ENCODE measurements at regions not wholly inside any gene's neighbourhood (a gene's known extent, or its start where the extent isn't known, plus 50 kb on each side); places are given as distances from the start of the nearest gene placed in this dataset.
"Not testable (repeated sequence)": the region's sequence is repeated elsewhere in the genome, so short reads cannot be mapped to it uniquely, and the experiment has no call there.

DNA sequence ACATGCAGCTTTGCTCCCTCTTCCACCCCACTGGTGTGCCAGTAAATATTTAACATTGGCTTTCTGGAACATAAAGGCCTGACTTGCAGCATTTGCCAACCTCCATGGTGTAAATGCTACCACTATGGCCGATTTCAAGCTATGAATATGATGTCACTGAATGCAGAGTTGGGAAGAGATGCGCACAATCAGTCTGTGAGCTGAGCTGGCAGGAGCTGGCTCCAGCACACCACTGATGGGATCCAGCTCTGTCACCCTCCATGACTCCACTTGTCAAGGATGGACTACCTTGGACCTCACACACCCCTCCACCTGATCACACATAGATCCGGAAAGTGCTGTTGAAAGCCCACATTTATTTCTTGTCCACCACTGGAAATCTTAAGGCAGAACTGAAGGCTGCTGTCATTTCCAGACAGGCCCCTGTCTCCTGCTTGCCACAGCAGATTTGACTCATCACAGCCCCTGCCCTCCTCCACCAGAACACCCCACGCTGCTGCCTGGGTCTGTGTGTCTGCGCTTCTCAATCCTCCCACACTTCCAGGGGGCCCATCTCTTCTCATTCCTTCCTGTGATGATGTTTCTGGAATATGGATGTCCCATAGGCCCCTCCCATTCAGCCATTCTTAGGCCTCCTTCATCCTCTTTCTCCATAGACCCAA lies 82.2 kb upstream of the BCAR3 start:
- Histone ChIP-seq H3K4me1 (ENCODE audit: low read depth, poor library complexity, severe bottlenecking) (no peaks in the 10 kb centered on the region), H3K27ac (no peak overlapping the region), H3K9ac (no peak overlapping the region), H4K20me1 (ENCODE audit: insufficient read depth) (no peaks in the 10 kb centered on the region), H2AFZ (ENCODE audit: low read depth) (no peak overlapping the region), H3K79me2 (ENCODE audit: insufficient read depth, low read depth) (no peaks in the 10 kb centered on the region), H3K4me2 (no peak overlapping the region), H3K27me3 (ENCODE audit: insufficient read depth, low read depth) (no peaks in the 10 kb centered on the region), H3K4me3 (IDR thresholded peaks at IDR 0.05; ENCODE audit: insufficient read depth, low read depth, low read length) (no peak overlapping the region), H3K36me3 (ENCODE audit: insufficient read depth) (no peaks in the 10 kb centered on the region)
- TF ChIP-seq, protein P1, sequence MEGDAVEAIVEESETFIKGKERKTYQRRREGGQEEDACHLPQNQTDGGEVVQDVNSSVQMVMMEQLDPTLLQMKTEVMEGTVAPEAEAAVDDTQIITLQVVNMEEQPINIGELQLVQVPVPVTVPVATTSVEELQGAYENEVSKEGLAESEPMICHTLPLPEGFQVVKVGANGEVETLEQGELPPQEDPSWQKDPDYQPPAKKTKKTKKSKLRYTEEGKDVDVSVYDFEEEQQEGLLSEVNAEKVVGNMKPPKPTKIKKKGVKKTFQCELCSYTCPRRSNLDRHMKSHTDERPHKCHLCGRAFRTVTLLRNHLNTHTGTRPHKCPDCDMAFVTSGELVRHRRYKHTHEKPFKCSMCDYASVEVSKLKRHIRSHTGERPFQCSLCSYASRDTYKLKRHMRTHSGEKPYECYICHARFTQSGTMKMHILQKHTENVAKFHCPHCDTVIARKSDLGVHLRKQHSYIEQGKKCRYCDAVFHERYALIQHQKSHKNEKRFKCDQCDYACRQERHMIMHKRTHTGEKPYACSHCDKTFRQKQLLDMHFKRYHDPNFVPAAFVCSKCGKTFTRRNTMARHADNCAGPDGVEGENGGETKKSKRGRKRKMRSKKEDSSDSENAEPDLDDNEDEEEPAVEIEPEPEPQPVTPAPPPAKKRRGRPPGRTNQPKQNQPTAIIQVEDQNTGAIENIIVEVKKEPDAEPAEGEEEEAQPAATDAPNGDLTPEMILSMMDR (conservative IDR thresholded peaks at IDR 0.05; ENCODE audit: low read depth, low read length), result no peak

DNA sequence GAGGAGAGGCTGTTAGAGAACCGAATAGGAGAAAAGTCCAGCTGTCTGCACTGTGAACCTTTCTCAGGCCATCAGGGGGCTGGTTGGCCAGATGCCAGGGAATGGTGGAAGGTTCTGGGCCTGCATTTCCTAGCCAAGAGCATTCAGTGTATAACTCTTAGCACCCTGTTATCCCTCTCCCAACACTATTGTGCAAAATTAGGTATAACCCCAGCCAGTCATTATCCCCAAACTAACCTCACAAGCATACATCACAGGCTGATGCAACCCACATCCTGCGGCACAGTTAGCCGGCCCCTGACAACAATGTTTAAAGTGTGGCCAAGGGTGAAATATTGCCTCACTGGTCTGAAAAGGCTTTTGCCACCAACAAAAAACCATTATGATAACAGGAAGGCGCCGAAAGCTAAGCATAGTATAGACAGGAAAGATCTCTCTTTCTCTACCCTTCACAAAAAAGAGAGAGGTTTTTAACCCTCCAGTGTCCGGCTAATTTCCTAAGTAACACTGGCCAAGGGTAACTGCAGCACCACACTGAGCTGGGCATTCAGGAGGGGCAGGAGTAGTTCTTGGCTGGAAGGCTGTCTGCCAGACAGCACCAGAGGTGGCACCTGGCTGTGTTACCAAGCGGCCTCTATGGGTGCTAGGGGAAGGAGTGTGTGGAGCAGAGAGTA lies 77.3 kb upstream of the BCAR3 start:
- no peaks in the 10 kb centered on the region for H3K36me3 ChIP-seq (ENCODE audit: insufficient read depth)
- H2AFZ ChIP-seq (ENCODE audit: low read depth), result no peak overlapping the region
- no peaks in the 10 kb centered on the region for H3K27me3 ChIP-seq (ENCODE audit: insufficient read depth, low read depth)
- H4K20me1 ChIP-seq (ENCODE audit: insufficient read depth), result no peaks in the 10 kb centered on the region
- no peak overlapping the region for H3K27ac ChIP-seq
- no peaks in the 10 kb centered on the region for H3K4me1 ChIP-seq (ENCODE audit: low read depth, poor library complexity, severe bottlenecking)
- no peak overlapping the region for H3K4me3 ChIP-seq (IDR thresholded peaks at IDR 0.05; ENCODE audit: insufficient read depth, low read depth, low read length)
- H3K4me2 ChIP-seq, result no peak overlapping the region
- H3K9ac ChIP-seq, result no peak overlapping the region
- TF ChIP-seq, protein P1 (conservative IDR thresholded peaks at IDR 0.05; ENCODE audit: low read depth, low read length), result no peak
- H3K79me2 ChIP-seq (ENCODE audit: insufficient read depth, low read depth), result no peaks in the 10 kb centered on the region

DNA sequence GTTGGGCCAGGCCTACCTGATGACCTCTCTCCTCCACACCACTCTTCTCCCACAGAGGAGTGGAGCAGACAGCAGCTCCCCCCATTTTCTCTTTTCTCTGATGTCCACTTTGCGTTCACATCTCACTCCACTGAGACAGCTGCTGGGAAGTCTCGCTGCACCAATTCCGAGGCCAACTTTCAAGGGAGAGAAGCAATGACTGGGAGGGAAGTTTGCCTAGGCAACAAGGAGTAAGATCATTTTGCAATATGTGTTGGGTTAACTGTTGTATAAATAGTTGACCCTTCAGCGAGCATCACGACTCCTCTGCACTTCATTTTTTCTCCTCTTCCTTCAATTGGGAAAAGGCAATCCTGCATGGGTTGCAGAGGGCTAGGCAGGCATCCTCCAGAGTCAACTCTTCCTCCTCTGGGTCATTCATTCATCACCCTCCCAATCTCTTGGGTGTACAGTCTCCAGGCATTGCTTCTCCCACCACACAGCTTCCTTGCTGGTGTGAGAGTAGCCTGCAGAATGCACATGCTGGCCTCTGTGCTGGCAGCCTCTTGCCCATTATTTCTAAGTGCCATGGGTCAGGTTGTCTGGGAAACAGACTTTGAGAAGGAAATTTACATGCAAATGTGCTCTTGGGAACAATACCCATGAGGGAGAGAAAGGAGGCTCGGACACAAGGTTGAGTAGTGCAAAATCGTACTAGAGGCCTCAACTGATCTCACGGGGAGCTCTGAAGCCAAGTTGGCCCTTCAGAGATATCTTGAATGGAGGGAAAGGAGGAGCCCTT lies 75.8 kb upstream of the BCAR3 start:
- H3K4me2 ChIP-seq, result no peak overlapping the region

DNA sequence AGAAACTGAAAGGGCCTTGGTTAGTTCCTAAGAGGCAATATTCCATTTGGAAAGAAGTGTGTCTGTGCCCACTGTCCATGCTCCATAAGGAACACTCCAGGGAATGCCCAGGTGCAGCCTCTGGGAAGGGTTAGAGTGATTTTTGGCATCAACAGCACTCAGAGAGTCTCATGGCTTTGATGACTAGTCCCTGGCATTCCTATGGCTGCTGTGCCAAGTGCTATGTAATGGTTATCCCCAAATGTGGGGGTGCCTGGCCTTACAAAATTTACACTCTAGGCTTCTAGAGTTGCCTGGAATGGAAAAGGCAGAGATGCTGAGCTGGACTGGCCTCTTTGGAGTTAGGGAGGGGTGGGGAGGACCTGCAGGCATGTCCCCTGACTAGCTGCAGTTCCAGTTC lies 75.0 kb upstream of the BCAR3 start:
- Histone ChIP-seq H3K4me2 (no peak overlapping the region), H2AFZ (ENCODE audit: low read depth) (no peak overlapping the region), H3K9ac (no peak overlapping the region), H4K20me1 (ENCODE audit: insufficient read depth) (no peaks in the 10 kb centered on the region), H3K27ac (no peak overlapping the region), H3K4me3 (IDR thresholded peaks at IDR 0.05; ENCODE audit: insufficient read depth, low read depth, low read length) (no peak overlapping the region), H3K4me1 (ENCODE audit: low read depth, poor library complexity, severe bottlenecking) (no peaks in the 10 kb centered on the region), H3K79me2 (ENCODE audit: insufficient read depth, low read depth) (no peaks in the 10 kb centered on the region), H3K27me3 (ENCODE audit: insufficient read depth, low read depth) (no peaks in the 10 kb centered on the region), H3K36me3 (ENCODE audit: insufficient read depth) (no peaks in the 10 kb centered on the region)
- TF ChIP-seq, protein P1 (conservative IDR thresholded peaks at IDR 0.05; ENCODE audit: low read depth, low read length), result no peak

More for the DNA sequence above, 75.8 kb upstream of the BCAR3 start:
- Histone ChIP-seq H3K4me3 (IDR thresholded peaks at IDR 0.05; ENCODE audit: insufficient read depth, low read depth, low read length) (no peak overlapping the region), H3K27me3 (ENCODE audit: insufficient read depth, low read depth) (no peaks in the 10 kb centered on the region), H2AFZ (ENCODE audit: low read depth) (no peak overlapping the region), H3K79me2 (ENCODE audit: insufficient read depth, low read depth) (no peaks in the 10 kb centered on the region), H4K20me1 (ENCODE audit: insufficient read depth) (no peaks in the 10 kb centered on the region), H3K4me1 (ENCODE audit: low read depth, poor library complexity, severe bottlenecking) (no peaks in the 10 kb centered on the region), H3K27ac (no peak overlapping the region), H3K36me3 (ENCODE audit: insufficient read depth) (no peaks in the 10 kb centered on the region), H3K9ac (no peak overlapping the region)
- TF ChIP-seq, protein P1 (conservative IDR thresholded peaks at IDR 0.05; ENCODE audit: low read depth, low read length), result no peak

DNA sequence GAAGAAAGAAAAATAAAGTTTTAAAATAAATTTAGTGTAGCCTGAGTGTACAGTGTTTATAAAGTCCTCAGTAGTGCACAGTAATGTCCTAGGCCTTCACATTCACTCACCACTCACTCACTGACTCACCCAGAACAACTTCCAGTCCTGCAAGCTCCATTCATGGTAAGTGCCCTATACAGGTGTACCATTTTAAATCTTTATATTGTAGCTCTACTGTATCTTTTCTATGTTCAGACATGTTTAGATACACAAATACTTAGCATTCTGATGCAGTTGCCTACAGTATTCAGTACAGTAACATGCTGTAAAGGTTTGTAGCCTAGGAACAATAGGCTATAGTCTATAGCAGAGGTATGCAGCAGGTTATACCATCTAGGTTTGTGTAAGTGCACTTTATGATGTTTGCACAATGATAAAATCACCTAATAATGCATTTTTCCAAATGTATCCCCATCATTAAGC lies 73.6 kb upstream of the BCAR3 start:
- not testable (repeated sequence) for H3K27ac ChIP-seq; H3K27me3 ChIP-seq (ENCODE audit: insufficient read depth, low read depth); H3K4me1 ChIP-seq (ENCODE audit: low read depth, poor library complexity, severe bottlenecking); H2AFZ ChIP-seq (ENCODE audit: low read depth); H3K36me3 ChIP-seq (ENCODE audit: insufficient read depth); H3K9ac ChIP-seq; H3K4me3 ChIP-seq (IDR thresholded peaks at IDR 0.05; ENCODE audit: insufficient read depth, low read depth, low read length); H3K79me2 ChIP-seq (ENCODE audit: insufficient read depth, low read depth); H3K4me2 ChIP-seq; H4K20me1 ChIP-seq (ENCODE audit: insufficient read depth)

All from KMS-11 (cell line).